ENCODE measurements at regions not wholly inside any gene's neighbourhood (a gene's known extent, or its start where the extent isn't known, plus 50 kb on each side); places are given as distances from the start of the nearest gene placed in this dataset.

DNA sequence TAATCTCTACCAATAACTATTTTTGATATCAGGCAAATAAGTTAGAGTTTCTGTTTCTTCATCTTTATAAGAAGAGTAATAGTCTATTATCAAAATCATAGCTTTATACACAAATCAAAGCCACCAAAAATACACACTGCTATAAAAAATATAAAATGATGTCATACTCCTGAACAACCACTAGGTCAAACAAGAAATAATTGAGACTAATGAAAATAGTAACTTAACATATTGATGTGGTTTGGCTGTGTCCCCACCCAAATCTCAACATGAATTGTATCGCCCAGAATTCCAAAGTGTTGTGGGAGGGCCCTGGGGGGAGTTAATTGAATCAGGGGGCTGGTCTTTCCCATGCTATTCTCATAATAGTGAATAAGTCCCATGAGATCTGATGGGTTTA is 2277.5 kb downstream of the ARAP2 start:
- no peak for TF ChIP-seq CTCF (conservative IDR thresholded peaks at IDR 0.05; ENCODE audit: low read depth, low read length)
- no peak for TF ChIP-seq EZH2 (IDR thresholded peaks at IDR 0.05; ENCODE audit: borderline replicate concordance, low read depth, low read length, poor library complexity, severe bottlenecking)
